GM23338 (cell line): ENCODE measurements at regions not wholly inside any gene's neighbourhood (a gene's known extent, or its start where the extent isn't known, plus 50 kb on each side); places are given as distances from the start of the nearest gene placed in this dataset.
"Not testable (repeated sequence)": the region's sequence is repeated elsewhere in the genome, so short reads cannot be mapped to it uniquely, and the experiment has no call there.

ENCODE experiments used
- ATAC-seq: fragments of 200-7000 bp; cut with Tn5 transposase; 3 replicates; pipeline ENCODE4 v1.9.1; 2020
- DNase-seq: peaks from one replicate; pipeline ENCODE4 v3.0.0-alpha.2; 2015; ENCODE audit warnings: low spot score
- H2AFZ ChIP-seq: fragments of 200-600 bp; sonication (generic); 2 replicates; pipeline ENCODE4 v1.8.0; 2016; ENCODE audit warnings: antibody characterized with exemption, mild to moderate bottlenecking, moderate library complexity
- H3F3A ChIP-seq: fragments of 200-600 bp; sonication (generic); replicated peaks from 2 replicates; pipeline ENCODE4 v1.8.0; 2017; ENCODE audit warnings: antibody characterized with exemption, mixed run types, low read depth
- H3K27ac ChIP-seq: fragments of 200-600 bp; sonication (generic); 2 replicates; pipeline ENCODE4 v1.6.1; 2016; ENCODE audit warnings: low read depth
- H3K27me3 ChIP-seq: fragments of 200-600 bp; sonication (generic); 2 replicates; pipeline ENCODE4 v1.8.0; 2016; ENCODE audit warnings: mild to moderate bottlenecking, mixed run types, moderate library complexity; ENCODE audit not compliant: insufficient read depth
- H3K36me3 ChIP-seq: fragments of 200-600 bp; sonication (generic); 2 replicates; pipeline ENCODE4 v1.8.0; 2016; ENCODE audit warnings: mild to moderate bottlenecking; ENCODE audit not compliant: insufficient read depth
- H3K4me1 ChIP-seq: fragments of 200-600 bp; sonication (generic); 2 replicates; pipeline ENCODE4 v1.8.0; 2016; ENCODE audit warnings: mild to moderate bottlenecking, moderate library complexity; ENCODE audit not compliant: insufficient read depth
- H3K4me2 ChIP-seq: fragments of 200-600 bp; sonication (generic); 2 replicates; pipeline ENCODE4 v1.7.1; 2017; ENCODE audit warnings: mixed run types
- H3K4me3 ChIP-seq: fragments of 200-600 bp; sonication (generic); 2 replicates; pipeline ENCODE4 v1.6.1; 2016; ENCODE audit warnings: mixed run types
- H3K79me2 ChIP-seq: fragments of 200-600 bp; sonication (generic); replicated peaks from 2 replicates; pipeline ENCODE4 v1.8.0; 2017; ENCODE audit warnings: mild to moderate bottlenecking; ENCODE audit not compliant: insufficient read depth
- H3K9me2 ChIP-seq: fragments of 200-600 bp; sonication (generic); 2 replicates; pipeline ENCODE4 v1.8.0; 2017; ENCODE audit not compliant: insufficient read depth
- H4K20me1 ChIP-seq: fragments of 200-600 bp; sonication (generic); replicated peaks from 2 replicates; pipeline ENCODE4 v1.8.0; 2017; ENCODE audit warnings: mild to moderate bottlenecking; ENCODE audit not compliant: insufficient read depth
- H3K27ac Mint-ChIP-seq: 2 replicates; pipeline ENCODE4 v1.8.0; 2020; ENCODE audit warnings: inconsistent platforms, mild to moderate bottlenecking, moderate library complexity, mixed read lengths
- H3K27me3 Mint-ChIP-seq: 3 replicates; pipeline ENCODE4 v1.8.0; 2022; ENCODE audit warnings: low read depth, mild to moderate bottlenecking, moderate library complexity, mixed read lengths, inconsistent platforms; ENCODE audit not compliant: insufficient read depth, poor library complexity
- H3K36me3 Mint-ChIP-seq: 3 replicates; pipeline ENCODE4 v1.8.0; 2021; ENCODE audit warnings: low read depth, mild to moderate bottlenecking, inconsistent platforms, moderate library complexity, mixed read lengths
- H3K4me1 Mint-ChIP-seq: 3 replicates; pipeline ENCODE4 v1.8.0; 2020; ENCODE audit warnings: mild to moderate bottlenecking, inconsistent platforms, mixed read lengths
- H3K4me3 Mint-ChIP-seq: 3 replicates; pipeline ENCODE4 v1.8.0; 2021; ENCODE audit warnings: moderate library complexity, mild to moderate bottlenecking, inconsistent platforms, mixed read lengths
- H3K9me3 Mint-ChIP-seq: 3 replicates; pipeline ENCODE4 v1.8.0; 2020; ENCODE audit warnings: moderate library complexity, mild to moderate bottlenecking, inconsistent platforms, mixed read lengths
- CREB1 ChIP-seq: fragments of 250-450 bp; sonication (Bioruptor Pico); IDR thresholded peaks from 2 replicates; pipeline ENCODE4 v1.5.0; 2020; ENCODE audit warnings: low read depth, mild to moderate bottlenecking, moderate library complexity
- EZH2phosphoT487 ChIP-seq: fragments of 200-600 bp; sonication (generic); IDR thresholded peaks from one replicate; pipeline ENCODE4 v1.8.1; 2018; ENCODE audit warnings: antibody characterized with exemption; ENCODE audit not compliant: unreplicated experiment
- JUNB ChIP-seq: IDR thresholded peaks from one replicate; pipeline ENCODE4 v1.6.1; 2016; ENCODE audit warnings: antibody characterized with exemption; ENCODE audit not compliant: unreplicated experiment
- NANOG ChIP-seq: IDR thresholded peaks from 2 replicates; pipeline ENCODE4 v1.6.1; 2016; ENCODE audit warnings: antibody characterized with exemption, borderline replicate concordance
- POLR2AphosphoS5 ChIP-seq: IDR thresholded peaks from 2 replicates; pipeline ENCODE4 v1.6.1; 2016; ENCODE audit warnings: antibody characterized with exemption, low read depth
- STAT1 ChIP-seq: IDR thresholded peaks from one replicate; pipeline ENCODE4 v1.6.1; 2016; ENCODE audit warnings: antibody characterized with exemption; ENCODE audit not compliant: unreplicated experiment
- ZNF114 ChIP-seq: fragments of 250-450 bp; sonication (Bioruptor Pico); IDR thresholded peaks from 2 replicates; pipeline ENCODE4 v1.5.0; 2020; ENCODE audit warnings: mild to moderate bottlenecking, moderate library complexity
- TF ChIP-seq, protein P1 (sequence below), 2 experiments: fragments of 200-600 bp in 1 of 2; sonication (generic) in 1 of 2; conservative IDR thresholded peaks; 2 replicates each; pipeline versions ENCODE4 v1.5.1 to v1.6.1; 2016 to 2017; ENCODE audit warnings: antibody characterized with exemption in 2 of 2, low read depth in 2 of 2, mild to moderate bottlenecking in 2 of 2, moderate library complexity in 1 of 2
- TF ChIP-seq, protein P2 (sequence below): IDR thresholded peaks from 2 replicates; pipeline ENCODE4 v1.6.1; 2016; ENCODE audit warnings: antibody characterized with exemption
- TF ChIP-seq, protein P3 (sequence below): IDR thresholded peaks from one replicate; pipeline ENCODE4 v1.6.1; 2018; ENCODE audit warnings: antibody characterized with exemption; ENCODE audit not compliant: unreplicated experiment

DNA sequence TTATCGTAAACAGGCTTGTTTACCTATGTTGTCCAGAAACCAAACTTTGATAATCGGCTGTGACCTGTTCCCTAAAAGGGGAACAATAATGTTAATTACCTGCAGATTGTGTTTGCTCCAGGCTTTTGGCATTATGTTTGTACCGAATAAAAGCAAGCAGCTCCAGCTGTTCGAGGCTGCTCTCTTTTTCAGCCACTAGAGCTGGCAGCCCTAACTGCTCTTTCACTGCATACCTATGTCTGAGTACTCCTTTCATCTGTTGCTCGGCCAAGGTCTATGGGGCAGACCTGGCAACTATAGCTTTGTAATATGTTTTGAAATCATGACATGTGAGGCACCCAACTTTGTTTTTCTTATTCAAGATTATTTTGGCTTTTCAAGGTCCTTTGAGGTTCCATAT, 77.8 kb upstream of the EHBP1 start (continued):
- no peak for TF ChIP-seq STAT1
- TF ChIP-seq POLR2AphosphoS5, result no peak
- no peak for TF ChIP-seq ZNF114 (CRISPR knock-in tag)
- TF ChIP-seq EZH2phosphoT487, result no peak
- TF ChIP-seq, protein P1, sequence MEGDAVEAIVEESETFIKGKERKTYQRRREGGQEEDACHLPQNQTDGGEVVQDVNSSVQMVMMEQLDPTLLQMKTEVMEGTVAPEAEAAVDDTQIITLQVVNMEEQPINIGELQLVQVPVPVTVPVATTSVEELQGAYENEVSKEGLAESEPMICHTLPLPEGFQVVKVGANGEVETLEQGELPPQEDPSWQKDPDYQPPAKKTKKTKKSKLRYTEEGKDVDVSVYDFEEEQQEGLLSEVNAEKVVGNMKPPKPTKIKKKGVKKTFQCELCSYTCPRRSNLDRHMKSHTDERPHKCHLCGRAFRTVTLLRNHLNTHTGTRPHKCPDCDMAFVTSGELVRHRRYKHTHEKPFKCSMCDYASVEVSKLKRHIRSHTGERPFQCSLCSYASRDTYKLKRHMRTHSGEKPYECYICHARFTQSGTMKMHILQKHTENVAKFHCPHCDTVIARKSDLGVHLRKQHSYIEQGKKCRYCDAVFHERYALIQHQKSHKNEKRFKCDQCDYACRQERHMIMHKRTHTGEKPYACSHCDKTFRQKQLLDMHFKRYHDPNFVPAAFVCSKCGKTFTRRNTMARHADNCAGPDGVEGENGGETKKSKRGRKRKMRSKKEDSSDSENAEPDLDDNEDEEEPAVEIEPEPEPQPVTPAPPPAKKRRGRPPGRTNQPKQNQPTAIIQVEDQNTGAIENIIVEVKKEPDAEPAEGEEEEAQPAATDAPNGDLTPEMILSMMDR (conservative IDR thresholded peaks at IDR 0.05; ENCODE audit: low read depth in 2 of 2), result no peak
- TF ChIP-seq, protein P2, sequence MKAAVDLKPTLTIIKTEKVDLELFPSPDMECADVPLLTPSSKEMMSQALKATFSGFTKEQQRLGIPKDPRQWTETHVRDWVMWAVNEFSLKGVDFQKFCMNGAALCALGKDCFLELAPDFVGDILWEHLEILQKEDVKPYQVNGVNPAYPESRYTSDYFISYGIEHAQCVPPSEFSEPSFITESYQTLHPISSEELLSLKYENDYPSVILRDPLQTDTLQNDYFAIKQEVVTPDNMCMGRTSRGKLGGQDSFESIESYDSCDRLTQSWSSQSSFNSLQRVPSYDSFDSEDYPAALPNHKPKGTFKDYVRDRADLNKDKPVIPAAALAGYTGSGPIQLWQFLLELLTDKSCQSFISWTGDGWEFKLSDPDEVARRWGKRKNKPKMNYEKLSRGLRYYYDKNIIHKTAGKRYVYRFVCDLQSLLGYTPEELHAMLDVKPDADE, result no peak
- TF ChIP-seq NANOG, result no peak
- TF ChIP-seq, protein P3, sequence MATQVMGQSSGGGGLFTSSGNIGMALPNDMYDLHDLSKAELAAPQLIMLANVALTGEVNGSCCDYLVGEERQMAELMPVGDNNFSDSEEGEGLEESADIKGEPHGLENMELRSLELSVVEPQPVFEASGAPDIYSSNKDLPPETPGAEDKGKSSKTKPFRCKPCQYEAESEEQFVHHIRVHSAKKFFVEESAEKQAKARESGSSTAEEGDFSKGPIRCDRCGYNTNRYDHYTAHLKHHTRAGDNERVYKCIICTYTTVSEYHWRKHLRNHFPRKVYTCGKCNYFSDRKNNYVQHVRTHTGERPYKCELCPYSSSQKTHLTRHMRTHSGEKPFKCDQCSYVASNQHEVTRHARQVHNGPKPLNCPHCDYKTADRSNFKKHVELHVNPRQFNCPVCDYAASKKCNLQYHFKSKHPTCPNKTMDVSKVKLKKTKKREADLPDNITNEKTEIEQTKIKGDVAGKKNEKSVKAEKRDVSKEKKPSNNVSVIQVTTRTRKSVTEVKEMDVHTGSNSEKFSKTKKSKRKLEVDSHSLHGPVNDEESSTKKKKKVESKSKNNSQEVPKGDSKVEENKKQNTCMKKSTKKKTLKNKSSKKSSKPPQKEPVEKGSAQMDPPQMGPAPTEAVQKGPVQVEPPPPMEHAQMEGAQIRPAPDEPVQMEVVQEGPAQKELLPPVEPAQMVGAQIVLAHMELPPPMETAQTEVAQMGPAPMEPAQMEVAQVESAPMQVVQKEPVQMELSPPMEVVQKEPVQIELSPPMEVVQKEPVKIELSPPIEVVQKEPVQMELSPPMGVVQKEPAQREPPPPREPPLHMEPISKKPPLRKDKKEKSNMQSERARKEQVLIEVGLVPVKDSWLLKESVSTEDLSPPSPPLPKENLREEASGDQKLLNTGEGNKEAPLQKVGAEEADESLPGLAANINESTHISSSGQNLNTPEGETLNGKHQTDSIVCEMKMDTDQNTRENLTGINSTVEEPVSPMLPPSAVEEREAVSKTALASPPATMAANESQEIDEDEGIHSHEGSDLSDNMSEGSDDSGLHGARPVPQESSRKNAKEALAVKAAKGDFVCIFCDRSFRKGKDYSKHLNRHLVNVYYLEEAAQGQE, result no peak
- no peak for TF ChIP-seq CREB1 (CRISPR knock-in tag)
- TF ChIP-seq JUNB, result no peak

DNA sequence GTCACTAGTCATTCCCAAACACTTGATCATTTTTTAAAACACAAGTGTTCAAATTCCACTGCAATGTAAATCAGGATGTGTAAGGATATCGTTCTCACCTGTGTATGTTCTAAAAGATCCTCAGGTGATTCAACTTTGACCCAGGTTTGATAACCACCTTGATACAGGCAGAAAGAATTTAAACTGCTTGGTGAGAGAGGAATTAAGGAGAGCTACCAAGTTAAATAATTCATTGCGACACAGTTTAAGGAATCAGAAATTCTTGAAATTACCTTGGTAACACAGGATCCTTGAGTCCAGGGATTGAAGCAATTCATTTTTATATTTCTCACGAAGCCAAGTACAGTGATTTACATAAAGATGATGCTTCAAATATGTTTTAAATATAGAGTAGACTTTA, 80.7 kb upstream of the EHBP1 start:
- no peak overlapping the region for H3K4me3 ChIP-seq
- no peak overlapping the region for H3K4me2 ChIP-seq
- H3K79me2 ChIP-seq, result no peaks in the 10 kb centered on the region
- no peaks in the 10 kb centered on the region for H3K9me2 ChIP-seq
- H3K4me3 Mint-ChIP-seq, result no peak overlapping the region
- no peaks in the 10 kb centered on the region for H3F3A ChIP-seq
- ATAC-seq (no peak), DNase-seq (no peak)
- peaks cover 2% of the 10 kb centered on the region for H3K27me3 Mint-ChIP-seq
- H3K36me3 Mint-ChIP-seq, result peaks cover 6% of the 10 kb centered on the region; the same call in 2 of the 3 replicates
- no peak overlapping the region for H2AFZ ChIP-seq
- H3K27ac Mint-ChIP-seq, result no peak overlapping the region
- TF ChIP-seq NANOG (no peak), JUNB (no peak), STAT1 (no peak)
- TF ChIP-seq, protein P3, result no peak
- no peaks in the 10 kb centered on the region for H3K36me3 ChIP-seq
- no peaks in the 10 kb centered on the region for H4K20me1 ChIP-seq
- no peaks in the 10 kb centered on the region for H3K27me3 ChIP-seq
- no peak overlapping the region for H3K27ac ChIP-seq
- peaks cover 3% of the 10 kb centered on the region; the same call in 1 of the 3 replicates for H3K4me1 Mint-ChIP-seq
- peaks cover 16% of the 10 kb centered on the region for H3K9me3 Mint-ChIP-seq
- H3K4me1 ChIP-seq, result no peaks in the 10 kb centered on the region

DNA sequence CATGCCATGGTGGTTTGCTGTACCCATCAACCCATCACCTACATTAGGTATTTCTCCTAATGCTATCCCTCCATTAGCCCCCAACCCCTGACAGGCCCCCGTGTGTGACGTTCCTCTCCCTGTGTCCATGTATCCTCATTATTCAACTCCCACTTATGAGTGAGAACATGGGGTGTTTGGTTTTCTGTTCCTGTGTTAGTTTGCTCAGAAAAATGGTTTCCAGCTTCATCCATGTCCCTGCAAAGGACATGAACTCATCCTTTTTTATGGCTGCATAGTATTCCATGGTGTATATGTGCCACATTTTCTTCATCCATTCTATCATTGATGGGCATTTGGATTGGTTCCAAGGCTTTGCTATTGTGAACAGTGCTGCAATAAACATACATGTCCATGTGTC, 89.0 kb upstream of the EHBP1 start:
- not testable (repeated sequence) for H3K4me1 Mint-ChIP-seq, H3K9me2 ChIP-seq, H3K4me3 Mint-ChIP-seq, H3K27ac Mint-ChIP-seq, H3K27me3 Mint-ChIP-seq, H4K20me1 ChIP-seq, H3K4me2 ChIP-seq, DNase-seq, H3K27ac ChIP-seq, H3K27me3 ChIP-seq, H3K4me1 ChIP-seq, H3F3A ChIP-seq, ATAC-seq, H3K79me2 ChIP-seq, H3K36me3 ChIP-seq, H3K4me3 ChIP-seq, H3K36me3 Mint-ChIP-seq, H2AFZ ChIP-seq
- H3K9me3 Mint-ChIP-seq, result peaks cover 19% of the 10 kb centered on the region
